ENCODE measurements at regions not wholly inside any gene's neighbourhood (a gene's known extent, or its start where the extent isn't known, plus 50 kb on each side); places are given as distances from the start of the nearest gene placed in this dataset.

DNA sequence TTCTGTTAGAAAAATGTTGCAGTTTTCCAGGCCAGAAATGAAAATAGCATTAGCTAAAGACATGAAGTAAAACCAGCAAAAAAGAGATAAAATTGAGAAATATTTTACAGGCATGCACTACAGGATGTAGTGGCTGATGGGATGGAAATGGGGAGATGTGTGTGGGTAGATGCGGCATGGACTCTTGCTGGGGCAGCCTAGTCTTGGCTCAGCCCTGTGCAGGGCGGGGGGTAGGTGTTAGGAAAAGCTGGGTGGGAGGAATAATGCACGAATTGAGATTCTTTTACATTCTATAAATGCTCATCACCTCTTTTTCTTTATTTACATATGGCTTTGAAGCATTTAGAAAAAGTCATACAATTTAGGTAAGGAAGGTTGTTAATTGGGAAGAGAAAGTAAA lies 334.2 kb downstream of the NUP35 start:
- Histone ChIP-seq H3K9me3 (no peaks in the 10 kb centered on the region), H3K27me3 (replicated peaks; ENCODE audit: insufficient read depth) (no peaks in the 10 kb centered on the region), H3K27ac (no peak overlapping the region), H3K4me1 (replicated peaks) (no peaks in the 10 kb centered on the region), H3K36me3 (no peaks in the 10 kb centered on the region), H3K4me3 (no peak overlapping the region)
- WGBS: 48% methylated on average over 3 of the region's 3 CpGs
- no peak for TF ChIP-seq POLR2AphosphoS5 (IDR thresholded peaks at IDR 0.05)
- TF ChIP-seq POLR2A (IDR thresholded peaks at IDR 0.05): no peak
- TF ChIP-seq, protein P1, sequence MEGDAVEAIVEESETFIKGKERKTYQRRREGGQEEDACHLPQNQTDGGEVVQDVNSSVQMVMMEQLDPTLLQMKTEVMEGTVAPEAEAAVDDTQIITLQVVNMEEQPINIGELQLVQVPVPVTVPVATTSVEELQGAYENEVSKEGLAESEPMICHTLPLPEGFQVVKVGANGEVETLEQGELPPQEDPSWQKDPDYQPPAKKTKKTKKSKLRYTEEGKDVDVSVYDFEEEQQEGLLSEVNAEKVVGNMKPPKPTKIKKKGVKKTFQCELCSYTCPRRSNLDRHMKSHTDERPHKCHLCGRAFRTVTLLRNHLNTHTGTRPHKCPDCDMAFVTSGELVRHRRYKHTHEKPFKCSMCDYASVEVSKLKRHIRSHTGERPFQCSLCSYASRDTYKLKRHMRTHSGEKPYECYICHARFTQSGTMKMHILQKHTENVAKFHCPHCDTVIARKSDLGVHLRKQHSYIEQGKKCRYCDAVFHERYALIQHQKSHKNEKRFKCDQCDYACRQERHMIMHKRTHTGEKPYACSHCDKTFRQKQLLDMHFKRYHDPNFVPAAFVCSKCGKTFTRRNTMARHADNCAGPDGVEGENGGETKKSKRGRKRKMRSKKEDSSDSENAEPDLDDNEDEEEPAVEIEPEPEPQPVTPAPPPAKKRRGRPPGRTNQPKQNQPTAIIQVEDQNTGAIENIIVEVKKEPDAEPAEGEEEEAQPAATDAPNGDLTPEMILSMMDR (IDR thresholded peaks at IDR 0.05): no peak
- no peak for DNase-seq (ENCODE audit: low spot score)
- intact Hi-C loops (cut with DNase I): no loop called here

DNA sequence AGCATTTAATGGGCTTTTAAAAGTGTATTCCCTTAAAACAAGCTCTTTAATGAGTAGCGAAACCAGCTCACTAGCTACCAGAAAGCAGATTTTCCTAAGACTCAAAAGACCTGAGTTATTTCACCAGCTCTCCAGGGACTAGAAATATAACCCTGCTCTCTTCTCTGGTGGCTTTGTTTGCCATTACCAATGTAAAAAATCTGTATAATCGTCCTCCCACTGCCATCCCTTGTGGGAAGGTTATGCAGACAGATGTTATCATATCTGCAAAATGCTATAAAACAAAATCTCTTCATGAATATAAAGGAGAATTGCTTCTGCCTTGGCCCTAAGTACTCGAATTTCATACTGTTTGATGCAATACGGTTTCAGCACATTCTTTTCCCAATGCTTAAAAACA lies 335.2 kb downstream of the NUP35 start:
- Histone ChIP-seq H3K36me3 (no peaks in the 10 kb centered on the region), H3K27me3 (replicated peaks; ENCODE audit: insufficient read depth) (no peaks in the 10 kb centered on the region), H3K4me3 (no peak overlapping the region), H3K27ac (no peak overlapping the region), H3K9me3 (no peaks in the 10 kb centered on the region), H3K4me1 (replicated peaks) (no peaks in the 10 kb centered on the region)
- WGBS: 22% methylated on average over 4 of the region's 4 CpGs
- intact Hi-C loops (cut with DNase I): no loop called here
- no peak for DNase-seq (ENCODE audit: low spot score)
- TF ChIP-seq POLR2AphosphoS5 (IDR thresholded peaks at IDR 0.05) (no peak), POLR2A (IDR thresholded peaks at IDR 0.05) (no peak)
- TF ChIP-seq, protein P1 (IDR thresholded peaks at IDR 0.05): no peak

DNA sequence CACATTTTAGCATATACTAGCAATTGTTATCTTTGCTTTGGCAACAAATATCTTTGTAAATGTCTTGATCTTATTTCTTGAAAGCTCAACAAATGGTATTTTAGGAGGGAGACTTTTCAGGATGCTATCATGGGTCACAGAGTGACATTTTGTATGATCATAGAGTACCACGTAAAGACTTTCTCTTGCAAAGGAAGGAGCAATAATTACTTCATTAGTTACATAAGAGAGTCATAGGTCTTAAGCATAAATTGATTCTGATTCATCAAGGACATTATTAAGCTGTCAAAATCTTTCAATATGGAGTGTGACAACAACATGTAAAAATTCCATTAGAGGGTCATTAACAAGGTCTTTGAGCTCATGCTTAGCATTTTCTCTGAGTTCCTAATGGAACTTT lies 339.6 kb downstream of the NUP35 start:
- intact Hi-C loops (cut with DNase I): no loop called here
- H3K27ac ChIP-seq: no peak overlapping the region
- H3K27me3 ChIP-seq (replicated peaks; ENCODE audit: insufficient read depth): no peaks in the 10 kb centered on the region
- no peak for DNase-seq (ENCODE audit: low spot score)
- no peaks in the 10 kb centered on the region for H3K4me1 ChIP-seq (replicated peaks)
- no peaks in the 10 kb centered on the region for H3K36me3 ChIP-seq
- WGBS: 61% methylated on average over 1 of the region's 1 CpG
- H3K9me3 ChIP-seq: no peaks in the 10 kb centered on the region
- no peak overlapping the region for H3K4me3 ChIP-seq
- TF ChIP-seq POLR2AphosphoS5 (IDR thresholded peaks at IDR 0.05) (no peak), POLR2A (IDR thresholded peaks at IDR 0.05) (no peak)
- TF ChIP-seq, protein P1 (IDR thresholded peaks at IDR 0.05): no peak

DNA sequence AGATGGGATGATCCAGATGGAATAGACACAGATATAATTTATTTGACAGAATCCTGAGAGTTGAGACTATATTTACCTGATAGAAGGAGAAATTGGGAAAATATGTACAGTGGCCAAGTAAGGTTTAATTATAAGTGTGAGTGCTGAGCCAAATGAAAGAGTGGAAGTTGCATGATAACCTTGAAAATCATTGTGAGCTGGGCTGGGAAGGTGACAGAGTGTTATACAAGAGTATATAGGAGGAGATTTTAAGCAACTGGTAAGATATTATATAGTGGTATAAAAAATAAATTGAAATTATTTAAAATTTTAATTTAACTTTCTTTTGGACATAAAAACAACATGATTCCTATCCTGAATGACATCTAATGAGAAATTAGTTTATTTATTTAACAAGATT lies 340.8 kb downstream of the NUP35 start:
- H3K9me3 ChIP-seq: no peaks in the 10 kb centered on the region
- TF ChIP-seq POLR2A (IDR thresholded peaks at IDR 0.05): no peak

DNA sequence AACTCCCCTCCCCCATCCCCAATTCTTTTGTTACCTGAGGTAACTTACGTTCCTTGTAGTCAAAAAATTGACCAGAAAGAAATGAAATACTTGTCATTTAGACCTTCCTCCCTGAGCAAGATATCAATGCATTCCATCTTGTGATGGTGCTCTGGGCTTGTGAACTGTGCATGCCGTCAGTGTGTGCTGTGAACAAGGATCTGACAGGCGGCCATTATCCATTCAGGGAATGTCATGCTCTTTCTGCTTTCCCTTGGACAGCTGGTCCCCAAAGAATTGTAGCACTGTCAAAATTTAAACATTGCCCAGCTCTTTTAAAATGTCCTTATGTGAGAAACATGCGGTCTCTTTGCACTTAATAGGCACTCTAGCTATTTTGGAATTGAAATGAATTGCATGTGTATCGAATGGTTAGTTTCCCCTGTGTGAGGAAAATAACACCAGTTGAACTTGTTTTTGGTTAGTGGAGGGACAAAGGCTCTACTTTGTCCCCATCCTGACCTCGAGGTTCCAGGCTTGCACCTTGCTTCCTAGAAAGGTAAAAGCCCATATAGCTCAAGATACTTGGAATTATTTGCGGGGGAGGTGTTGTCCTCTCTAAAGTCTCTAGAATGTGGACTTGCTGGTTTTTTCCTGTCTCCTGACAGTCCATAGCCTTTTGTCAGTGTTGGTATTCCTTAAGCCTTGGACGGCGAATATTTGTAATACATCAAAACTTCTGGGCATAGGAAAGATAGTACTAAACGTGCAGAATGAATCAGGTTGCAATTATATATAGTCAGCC lies 350.9 kb downstream of the NUP35 start:
- intact Hi-C loops (cut with DNase I): no loop called here
- no peak overlapping the region for H3K4me3 ChIP-seq
- TF ChIP-seq POLR2A (IDR thresholded peaks at IDR 0.05): no peak
- no peak for TF ChIP-seq POLR2AphosphoS5 (IDR thresholded peaks at IDR 0.05)
- TF ChIP-seq, protein P1 (IDR thresholded peaks at IDR 0.05): no peak

More for the DNA sequence above, 340.8 kb downstream of the NUP35 start:
- H3K27me3 ChIP-seq (replicated peaks; ENCODE audit: insufficient read depth): no peaks in the 10 kb centered on the region
- no peak overlapping the region for H3K27ac ChIP-seq
- H3K4me3 ChIP-seq: no peak overlapping the region
- no peaks in the 10 kb centered on the region for H3K36me3 ChIP-seq
- H3K4me1 ChIP-seq (replicated peaks): no peaks in the 10 kb centered on the region
- intact Hi-C loops (cut with DNase I): no loop called here
- DNase-seq (ENCODE audit: low spot score): no peak

More for the DNA sequence above, 350.9 kb downstream of the NUP35 start:
- Histone ChIP-seq H3K27ac (no peak overlapping the region), H3K27me3 (replicated peaks; ENCODE audit: insufficient read depth) (no peaks in the 10 kb centered on the region), H3K4me1 (replicated peaks) (no peaks in the 10 kb centered on the region), H3K36me3 (no peaks in the 10 kb centered on the region), H3K9me3 (no peaks in the 10 kb centered on the region)
- DNase-seq (ENCODE audit: low spot score): no peak
- 51% methylated on average over 10 of the region's 10 CpGs for WGBS
